NT2/D1 (cell line): ENCODE measurements at regions not wholly inside any gene's neighbourhood (a gene's known extent, or its start where the extent isn't known, plus 50 kb on each side); places are given as distances from the start of the nearest gene placed in this dataset.
A peak's percentile ranks its signal among the peaks of the same experiment; 100 is the strongest.

Experiments
- DNase-seq: peaks from one replicate; pipeline ENCODE4 v3.0.0-alpha.2; 2011; ENCODE audit warnings: low read depth, low spot score
- H3K27me3 ChIP-seq: 2 replicates; pipeline ENCODE4 v1.6.0; 2011; ENCODE audit warnings: mild to moderate bottlenecking; ENCODE audit not compliant: insufficient read length, insufficient read depth
- H3K36me3 ChIP-seq: 2 replicates; pipeline ENCODE4 v1.6.1; 2011; ENCODE audit warnings: mild to moderate bottlenecking, low read length, mixed read lengths; ENCODE audit not compliant: insufficient read depth, insufficient read length
- H3K4me1 ChIP-seq: 2 replicates; pipeline ENCODE4 v1.5.1; 2011; ENCODE audit not compliant: insufficient read depth, insufficient read length
- H3K4me3 ChIP-seq: 2 replicates; pipeline ENCODE4 v1.5.1; 2011; ENCODE audit warnings: low read depth; ENCODE audit not compliant: insufficient read length
- H3K9ac ChIP-seq: 2 replicates; pipeline ENCODE4 v1.6.0; 2011; ENCODE audit warnings: low read depth; ENCODE audit not compliant: insufficient read length
- H3K9me3 ChIP-seq: 2 replicates; pipeline ENCODE4 v1.5.1; 2011; ENCODE audit warnings: mild to moderate bottlenecking, low read length; ENCODE audit not compliant: insufficient read depth
- SUZ12 ChIP-seq: IDR thresholded peaks from 2 replicates; pipeline ENCODE4 v1.6.1; 2011; ENCODE audit not compliant: insufficient read length, insufficient read depth; ENCODE audit errors: extremely low read depth
- YY1 ChIP-seq: IDR thresholded peaks from 2 replicates; pipeline ENCODE4 v1.6.1; 2011; ENCODE audit not compliant: insufficient read length, insufficient read depth
- ZNF274 ChIP-seq: IDR thresholded peaks from 2 replicates; pipeline ENCODE4 v1.6.1; 2011; ENCODE audit warnings: mild to moderate bottlenecking, low read depth, low read length

GRCh38 chr3:6770397-6770690, 90.6 kb upstream of the GRM7 start:
- no peaks in the 10 kb centered on the region for H3K27me3 ChIP-seq
- peak overlapping the region; percentile 30 for H3K4me3 ChIP-seq
- peaks cover 13% of the 10 kb centered on the region for H3K9me3 ChIP-seq
- no peaks in the 10 kb centered on the region for H3K4me1 ChIP-seq
- no peak for DNase-seq
- H3K36me3 ChIP-seq = no peaks in the 10 kb centered on the region
- H3K9ac ChIP-seq = no peak overlapping the region
- no peak for TF ChIP-seq ZNF274

- Histone ChIP-seq H3K9ac (no peak overlapping the region), H3K27me3 (no peaks in the 10 kb centered on the region), H3K9me3 (peaks cover 13% of the 10 kb centered on the region), H3K4me1 (no peaks in the 10 kb centered on the region), H3K36me3 (no peaks in the 10 kb centered on the region), H3K4me3 (no peak overlapping the region)
- TF ChIP-seq SUZ12 = no peak
- no peak for TF ChIP-seq ZNF274
- no peak for TF ChIP-seq YY1
- DNase-seq = no peak
These were observed 89.7 kb upstream of the GRM7 start for GRCh38 chr3:6771171-6771570.

- Histone ChIP-seq H3K27me3 (no peaks in the 10 kb centered on the region), H3K36me3 (no peaks in the 10 kb centered on the region), H3K4me1 (no peaks in the 10 kb centered on the region), H3K9me3 (no peaks in the 10 kb centered on the region), H3K9ac (no peak overlapping the region), H3K4me3 (no peak overlapping the region)
- DNase-seq = no peak
- TF ChIP-seq SUZ12 (no peak), YY1 (no peak), ZNF274 (no peak)
These were observed 81.8 kb upstream of the GRM7 start for GRCh38 chr3:6779140-6779539.

- no peak for DNase-seq
These were observed 79.8 kb upstream of the GRM7 start for GRCh38 chr3:6781092-6781491.

GRCh38 chr3:6785726-6786125, 75.2 kb upstream of the GRM7 start:
- Histone ChIP-seq H3K27me3 (no peaks in the 10 kb centered on the region), H3K4me1 (no peaks in the 10 kb centered on the region), H3K36me3 (no peaks in the 10 kb centered on the region)

More at GRCh38 chr3:6781092-6781491, 79.8 kb upstream of the GRM7 start:
- Histone ChIP-seq H3K36me3 (no peaks in the 10 kb centered on the region), H3K9me3 (no peaks in the 10 kb centered on the region), H3K4me3 (no peak overlapping the region), H3K9ac (no peak overlapping the region), H3K4me1 (no peaks in the 10 kb centered on the region), H3K27me3 (no peaks in the 10 kb centered on the region)
- TF ChIP-seq ZNF274 = no peak
- TF ChIP-seq SUZ12 = no peak
- TF ChIP-seq YY1 = no peak

GRCh38 chr3:6791161-6791560, 69.8 kb upstream of the GRM7 start:
- Histone ChIP-seq H3K4me1 (no peaks in the 10 kb centered on the region), H3K4me3 (no peak overlapping the region), H3K9ac (no peak overlapping the region), H3K9me3 (no peaks in the 10 kb centered on the region), H3K27me3 (no peaks in the 10 kb centered on the region), H3K36me3 (no peaks in the 10 kb centered on the region)
- no peak for TF ChIP-seq ZNF274
- TF ChIP-seq YY1 = no peak
- TF ChIP-seq SUZ12 = no peak
- DNase-seq = no peak

More at GRCh38 chr3:6785726-6786125, 75.2 kb upstream of the GRM7 start:
- TF ChIP-seq ZNF274 = no peak
- no peak for TF ChIP-seq SUZ12
- no peak for TF ChIP-seq YY1
- DNase-seq = no peak
- Histone ChIP-seq H3K9me3 (no peaks in the 10 kb centered on the region), H3K9ac (no peak overlapping the region), H3K4me3 (no peak overlapping the region)

- Histone ChIP-seq H3K9ac (no peak overlapping the region), H3K4me3 (no peak overlapping the region), H3K36me3 (no peaks in the 10 kb centered on the region), H3K27me3 (no peaks in the 10 kb centered on the region), H3K4me1 (no peaks in the 10 kb centered on the region), H3K9me3 (no peaks in the 10 kb centered on the region)
- TF ChIP-seq YY1 (no peak), ZNF274 (no peak), SUZ12 (no peak)
- peak; percentile 11 for DNase-seq
These were observed 61.5 kb upstream of the GRM7 start for GRCh38 chr3:6799264-6799915.

GRCh38 chr3:6803619-6804018, 57.3 kb upstream of the GRM7 start:
- Histone ChIP-seq H3K9ac (no peak overlapping the region), H3K36me3 (no peaks in the 10 kb centered on the region), H3K9me3 (no peaks in the 10 kb centered on the region), H3K27me3 (no peaks in the 10 kb centered on the region), H3K4me3 (no peak overlapping the region), H3K4me1 (no peaks in the 10 kb centered on the region)
- DNase-seq = no peak
- no peak for TF ChIP-seq YY1
- no peak for TF ChIP-seq SUZ12
- TF ChIP-seq ZNF274 = no peak
